Smooth muscle cell (in vitro differentiated cells): ENCODE measurements at regions not wholly inside any gene's neighbourhood (a gene's known extent, or its start where the extent isn't known, plus 50 kb on each side); places are given as distances from the start of the nearest gene placed in this dataset.
"Not testable (repeated sequence)": the region's sequence is repeated elsewhere in the genome, so short reads cannot be mapped to it uniquely, and the experiment has no call there.

Experiments
- DNase-seq: peaks from one replicate; lab custom pipeline; 2025; ENCODE audit not compliant: unreplicated experiment; lab: John Stamatoyannopoulos, UW
- H2AFZ ChIP-seq: fragments of 200-600 bp; sonication (generic); 2 replicates; pipeline ENCODE4 v1.6.0; 2016; ENCODE audit warnings: antibody characterized with exemption, low read depth, mild to moderate bottlenecking
- H3F3A ChIP-seq: fragments of 200-600 bp; sonication (generic); 2 replicates; pipeline ENCODE4 v1.6.0; 2017; ENCODE audit warnings: antibody characterized with exemption, low read depth
- H3K27ac ChIP-seq: fragments of 200-600 bp; sonication (generic); 2 replicates; pipeline ENCODE4 v1.5.1; 2016; ENCODE audit warnings: low read depth, mild to moderate bottlenecking
- H3K27me3 ChIP-seq: fragments of 200-600 bp; sonication (generic); 2 replicates; pipeline ENCODE4 v1.6.1; 2016; ENCODE audit warnings: low read depth, mild to moderate bottlenecking
- H3K36me3 ChIP-seq: fragments of 200-600 bp; sonication (generic); 2 replicates; pipeline ENCODE4 v1.5.1; 2016; ENCODE audit warnings: low read depth
- H3K4me1 ChIP-seq: fragments of 200-600 bp; sonication (generic); 2 replicates; pipeline ENCODE4 v1.5.1; 2016; ENCODE audit warnings: low read depth
- H3K4me2 ChIP-seq: fragments of 200-600 bp; sonication (generic); 2 replicates; pipeline ENCODE4 v1.6.0; 2016; ENCODE audit warnings: mild to moderate bottlenecking
- H3K4me3 ChIP-seq: fragments of 200-600 bp; sonication (generic); 2 replicates; pipeline ENCODE4 v1.5.1; 2016; ENCODE audit warnings: mild to moderate bottlenecking
- H3K79me2 ChIP-seq: fragments of 200-600 bp; sonication (generic); 2 replicates; pipeline ENCODE4 v1.6.0; 2016; ENCODE audit warnings: low read depth, mild to moderate bottlenecking
- H3K9ac ChIP-seq: fragments of 200-600 bp; sonication (generic); 2 replicates; pipeline ENCODE4 v1.6.0; 2016; ENCODE audit warnings: low read depth
- H3K9me3 ChIP-seq: fragments of 200-600 bp; sonication (generic); replicated peaks from 2 replicates; pipeline ENCODE4 v1.5.1; 2016; ENCODE audit warnings: low read depth
- H4K20me1 ChIP-seq: fragments of 200-600 bp; sonication (generic); 2 replicates; pipeline ENCODE4 v1.6.0; 2016; ENCODE audit warnings: low read depth
- whole genome bisulfite sequencing: methylation state at CpG from one replicate; pipeline ENCODE4 v1.1.7; 2016; ENCODE audit warnings: low lambda C conversion rate; 5-methylcytosine and 5-hydroxymethylcytosine counted together
- TF ChIP-seq, protein P1 (sequence below): fragments of 200-600 bp; sonication (generic); IDR thresholded peaks from 2 replicates; pipeline ENCODE4 v1.5.1; 2017; ENCODE audit warnings: borderline replicate concordance, mild to moderate bottlenecking, antibody characterized with exemption; ENCODE audit not compliant: insufficient read depth, poor library complexity, severe bottlenecking

GRCh38 chr4:19193274-19193981, 1058.3 kb upstream of the SLIT2 start:
- DNase-seq = no peak
- TF ChIP-seq, protein P1, sequence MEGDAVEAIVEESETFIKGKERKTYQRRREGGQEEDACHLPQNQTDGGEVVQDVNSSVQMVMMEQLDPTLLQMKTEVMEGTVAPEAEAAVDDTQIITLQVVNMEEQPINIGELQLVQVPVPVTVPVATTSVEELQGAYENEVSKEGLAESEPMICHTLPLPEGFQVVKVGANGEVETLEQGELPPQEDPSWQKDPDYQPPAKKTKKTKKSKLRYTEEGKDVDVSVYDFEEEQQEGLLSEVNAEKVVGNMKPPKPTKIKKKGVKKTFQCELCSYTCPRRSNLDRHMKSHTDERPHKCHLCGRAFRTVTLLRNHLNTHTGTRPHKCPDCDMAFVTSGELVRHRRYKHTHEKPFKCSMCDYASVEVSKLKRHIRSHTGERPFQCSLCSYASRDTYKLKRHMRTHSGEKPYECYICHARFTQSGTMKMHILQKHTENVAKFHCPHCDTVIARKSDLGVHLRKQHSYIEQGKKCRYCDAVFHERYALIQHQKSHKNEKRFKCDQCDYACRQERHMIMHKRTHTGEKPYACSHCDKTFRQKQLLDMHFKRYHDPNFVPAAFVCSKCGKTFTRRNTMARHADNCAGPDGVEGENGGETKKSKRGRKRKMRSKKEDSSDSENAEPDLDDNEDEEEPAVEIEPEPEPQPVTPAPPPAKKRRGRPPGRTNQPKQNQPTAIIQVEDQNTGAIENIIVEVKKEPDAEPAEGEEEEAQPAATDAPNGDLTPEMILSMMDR = no peak
- Histone ChIP-seq H3K27me3 (no peaks in the 10 kb centered on the region), H3K9ac (no peak overlapping the region), H3K4me2 (no peak overlapping the region), H3K36me3 (no peaks in the 10 kb centered on the region), H3K4me3 (peak overlapping the region; percentile 24), H3K79me2 (no peaks in the 10 kb centered on the region), H3K9me3 (no peaks in the 10 kb centered on the region), H3K27ac (no peak overlapping the region), H4K20me1 (no peaks in the 10 kb centered on the region), H2AFZ (no peak overlapping the region), H3K4me1 (peaks cover 7% of the 10 kb centered on the region), H3F3A (no peaks in the 10 kb centered on the region)
- 84% methylated on average over 9 of the region's 9 CpGs for WGBS

- TF ChIP-seq, protein P1 = no peak
- peaks cover 7% of the 10 kb centered on the region for H3K4me1 ChIP-seq
- H3K27ac ChIP-seq = no peak overlapping the region
- DNase-seq = no peak
- 36% methylated on average over 1 of the region's 1 CpG for WGBS
- no peak overlapping the region for H3K4me2 ChIP-seq
- no peaks in the 10 kb centered on the region for H3K27me3 ChIP-seq
- H3K9me3 ChIP-seq = no peaks in the 10 kb centered on the region
- no peak overlapping the region for H3K4me3 ChIP-seq
- no peak overlapping the region for H3K9ac ChIP-seq
- H2AFZ ChIP-seq = no peak overlapping the region
- H3F3A ChIP-seq = no peaks in the 10 kb centered on the region
- no peaks in the 10 kb centered on the region for H4K20me1 ChIP-seq
- no peaks in the 10 kb centered on the region for H3K36me3 ChIP-seq
- H3K79me2 ChIP-seq = no peaks in the 10 kb centered on the region
These were observed 1059.6 kb upstream of the SLIT2 start for GRCh38 chr4:19191979-19192650.

DNA sequence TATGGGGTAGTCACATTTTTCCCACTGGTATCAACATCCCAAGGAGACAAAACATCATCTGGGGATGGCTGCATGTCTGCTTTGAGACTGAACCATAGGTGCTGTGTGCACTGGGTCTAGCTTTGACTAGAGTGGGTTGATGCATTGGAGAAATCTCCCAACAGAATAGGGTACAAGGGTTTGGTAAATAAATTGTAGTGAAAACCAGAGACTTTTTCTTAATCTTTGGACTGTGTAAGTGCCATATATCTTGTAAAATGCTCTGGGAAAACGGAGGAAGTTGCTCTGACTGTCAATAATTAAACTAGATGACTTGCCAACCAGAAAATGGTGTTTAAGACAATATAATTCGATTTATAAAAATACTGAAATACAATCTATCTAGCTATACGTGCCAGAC, 1064.0 kb upstream of the SLIT2 start:
- H2AFZ ChIP-seq = peak overlapping the region; percentile 27
- DNase-seq = no peak
- H3K4me2 ChIP-seq = no peak overlapping the region
- no peaks in the 10 kb centered on the region for H3K4me1 ChIP-seq
- peak overlapping the region; percentile 60 for H3K27ac ChIP-seq
- no peaks in the 10 kb centered on the region for H3F3A ChIP-seq
- H4K20me1 ChIP-seq = no peaks in the 10 kb centered on the region
- TF ChIP-seq, protein P1 = no peak
- H3K9me3 ChIP-seq = no peaks in the 10 kb centered on the region
- H3K36me3 ChIP-seq = no peaks in the 10 kb centered on the region
- H3K4me3 ChIP-seq = no peak overlapping the region
- WGBS = 72% methylated on average over 3 of the region's 3 CpGs
- no peak overlapping the region for H3K9ac ChIP-seq
- H3K27me3 ChIP-seq = no peaks in the 10 kb centered on the region
- no peaks in the 10 kb centered on the region for H3K79me2 ChIP-seq

GRCh38 chr4:19187096-19187495, 1064.6 kb upstream of the SLIT2 start:
- peak overlapping the region; percentile 27 for H2AFZ ChIP-seq
- WGBS = 50% methylated on average over 2 of the region's 2 CpGs
- no peak for DNase-seq

GRCh38 chr4:19181631-19182030, 1070.1 kb upstream of the SLIT2 start:
- H3K27me3 ChIP-seq, H3F3A ChIP-seq: not testable (repeated sequence)

More at GRCh38 chr4:19187096-19187495, 1064.6 kb upstream of the SLIT2 start:
- Histone ChIP-seq H3K9me3 (no peaks in the 10 kb centered on the region), H4K20me1 (no peaks in the 10 kb centered on the region), H3K27ac (peak overlapping the region; percentile 60), H3K9ac (no peak overlapping the region), H3K4me1 (no peaks in the 10 kb centered on the region), H3K27me3 (no peaks in the 10 kb centered on the region), H3K4me3 (no peak overlapping the region), H3K79me2 (no peaks in the 10 kb centered on the region), H3K36me3 (no peaks in the 10 kb centered on the region), H3F3A (no peaks in the 10 kb centered on the region), H3K4me2 (peak overlapping the region; percentile 37)
- TF ChIP-seq, protein P1 = no peak

More at GRCh38 chr4:19181631-19182030, 1070.1 kb upstream of the SLIT2 start:
- H2AFZ ChIP-seq, H3K4me1 ChIP-seq, H3K4me3 ChIP-seq, H3K79me2 ChIP-seq, H3K4me2 ChIP-seq, DNase-seq, H3K9ac ChIP-seq, H3K36me3 ChIP-seq, H4K20me1 ChIP-seq, H3K9me3 ChIP-seq, H3K27ac ChIP-seq: not testable (repeated sequence)
